ENCODE measurements at regions not wholly inside any gene's neighbourhood (a gene's known extent, or its start where the extent isn't known, plus 50 kb on each side); places are given as distances from the start of the nearest gene placed in this dataset.

- DNase-seq (ENCODE audit: low read depth) = no peak
- TF ChIP-seq CTCF (IDR thresholded peaks at IDR 0.05; ENCODE audit: control insufficient read depth, extremely low read depth, insufficient read depth) = no peak
These were observed 174.5 kb upstream of the LYSMD4 start for GRCh38 chr15:99907698-99908097.

GRCh38 chr15:99906793-99907192 lies 173.6 kb upstream of the LYSMD4 start:
- TF ChIP-seq CTCF (IDR thresholded peaks at IDR 0.05; ENCODE audit: control insufficient read depth, extremely low read depth, insufficient read depth) = no peak
- no peak overlapping the region for H3K4me3 ChIP-seq (ENCODE audit: low read depth, low read length)
- no peak for DNase-seq (ENCODE audit: low read depth)

More at GRCh38 chr15:99907698-99908097, 174.5 kb upstream of the LYSMD4 start:
- H3K4me3 ChIP-seq (ENCODE audit: low read depth, low read length) = no peak overlapping the region

- no peak for TF ChIP-seq CTCF (IDR thresholded peaks at IDR 0.05; ENCODE audit: control insufficient read depth, extremely low read depth, insufficient read depth)
- no peak overlapping the region for H3K4me3 ChIP-seq (ENCODE audit: low read depth, low read length)
- no peak for DNase-seq (ENCODE audit: low read depth)
These were observed 173.1 kb upstream of the LYSMD4 start for GRCh38 chr15:99906311-99906710.

- TF ChIP-seq CTCF (IDR thresholded peaks at IDR 0.05; ENCODE audit: control insufficient read depth, extremely low read depth, insufficient read depth) = no peak
- no peak for DNase-seq (ENCODE audit: low read depth)
- no peak overlapping the region for H3K4me3 ChIP-seq (ENCODE audit: low read depth, low read length)
These were observed 169.2 kb upstream of the LYSMD4 start for GRCh38 chr15:99902248-99902928.

- no peak overlapping the region for H3K4me3 ChIP-seq (ENCODE audit: low read depth, low read length)
- no peak for DNase-seq (ENCODE audit: low read depth)
- no peak for TF ChIP-seq CTCF (IDR thresholded peaks at IDR 0.05; ENCODE audit: control insufficient read depth, extremely low read depth, insufficient read depth)
These were observed 162.7 kb upstream of the LYSMD4 start for GRCh38 chr15:99895956-99896311.

GRCh38 chr15:99895189-99895955 lies 162.1 kb upstream of the LYSMD4 start:
- DNase-seq (ENCODE audit: low read depth) = no peak
- no peak for TF ChIP-seq CTCF (IDR thresholded peaks at IDR 0.05; ENCODE audit: control insufficient read depth, extremely low read depth, insufficient read depth)
- H3K4me3 ChIP-seq (ENCODE audit: low read depth, low read length) = no peak overlapping the region
